ENCODE measurements at regions not wholly inside any gene's neighbourhood (a gene's known extent, or its start where the extent isn't known, plus 50 kb on each side); places are given as distances from the start of the nearest gene placed in this dataset.
"Not testable (repeated sequence)": the region's sequence is repeated elsewhere in the genome, so short reads cannot be mapped to it uniquely, and the experiment has no call there.

- TF ChIP-seq AFF4 (CRISPR knock-in tag; IDR thresholded peaks at IDR 0.05) (no peak), ZZZ3 (CRISPR knock-in tag; IDR thresholded peaks at IDR 0.05; ENCODE audit: borderline replicate concordance) (no peak), MIER3 (CRISPR knock-in tag; IDR thresholded peaks at IDR 0.05; ENCODE audit: borderline replicate concordance) (no peak), ZNF121 (CRISPR knock-in tag; IDR thresholded peaks at IDR 0.05) (no peak), ZXDC (CRISPR knock-in tag; IDR thresholded peaks at IDR 0.05) (no peak)
Measured at GRCh38 chr4:151584101-151584500, 175.1 kb downstream of the FHIP1A start (continued).

GRCh38 chr4:151595629-151596028 lies 165.2 kb downstream of the GATB start:
- ATAC-seq; H3K9me3 ChIP-seq (ENCODE audit: low read length); BruUV-seq (replicated peaks); H3K4me3 ChIP-seq (replicated peaks in 1 of 3; ENCODE audit: insufficient read depth in 1 of 3, low read depth in 2 of 3, low read length in 3 of 3); H3K4me2 ChIP-seq (ENCODE audit: low read depth, low read length); DNase-seq (ENCODE audit: low spot score); FAIRE-seq; CTCF ChIA-PET (ENCODE audit: low intra/inter-chr PET ratio, low total read pairs); intact Hi-C loops (cut with micrococcal nuclease; ENCODE audit: unreplicated experiment); H4K20me1 ChIP-seq (ENCODE audit: insufficient read depth, low read length); in situ Hi-C loops (cut with HindIII; ENCODE audit: extremely low pct_ligation_motif_present, low pct_unique_long_range_greater_than_20kb); H3K4me1 ChIP-seq (ENCODE audit: insufficient read depth, low read length); H2AFZ ChIP-seq (ENCODE audit: low read length); POLR2A ChIA-PET; H3K36me3 ChIP-seq (replicated peaks in 1 of 2; ENCODE audit: control insufficient read depth in 1 of 2, insufficient read depth in 2 of 2, low read length in 2 of 2); H3K27me3 ChIP-seq (ENCODE audit: control insufficient read depth in 1 of 2, insufficient read depth in 2 of 2, low read length in 2 of 2); H3K79me2 ChIP-seq (ENCODE audit: insufficient read depth, low read length); H3K9ac ChIP-seq (ENCODE audit: insufficient read depth, low read depth, low read length); H3K27ac ChIP-seq (ENCODE audit: extremely low read length, insufficient read depth, low read length); TF ChIP-seq SOX6, SOX13 (IDR thresholded peaks at IDR 0.05): not testable (repeated sequence)
- WGBS (ENCODE audit: low lambda C conversion rate): 75% methylated on average over 1 of the region's 1 CpG
- TF ChIP-seq SOX5 (CRISPR knock-in tag; IDR thresholded peaks at IDR 0.05; ENCODE audit: borderline replicate concordance): peak; percentile 42; the same call in 1 of the 2 replicates
- peak; percentile 44 for TF ChIP-seq ONECUT2 (CRISPR knock-in tag; IDR thresholded peaks at IDR 0.05)
- TF ChIP-seq GATAD2A (CRISPR knock-in tag; IDR thresholded peaks at IDR 0.05): peak; percentile 61
- peak; percentile 71 for TF ChIP-seq ARID5B (CRISPR knock-in tag; IDR thresholded peaks at IDR 0.05)
- TF ChIP-seq SOX6 (CRISPR knock-in tag; IDR thresholded peaks at IDR 0.05): peak; percentile 77
- TF ChIP-seq SOX13 (CRISPR knock-in tag; conservative IDR thresholded peaks at IDR 0.05 in 1 of 2, IDR thresholded peaks at IDR 0.05 in 1 of 2): peak in 1 of 2 experiments; percentile 69; a peak in 2 of 4 replicates
- peak; percentile 54; the same call in 1 of the 2 replicates for TF ChIP-seq FOXA3 (CRISPR knock-in tag; IDR thresholded peaks at IDR 0.05)
- TF ChIP-seq TCF7 (IDR thresholded peaks at IDR 0.05; ENCODE audit: low read depth): peak; percentile 37; the same call in 1 of the 2 replicates
